ENCODE measurements at regions not wholly inside any gene's neighbourhood (a gene's known extent, or its start where the extent isn't known, plus 50 kb on each side); places are given as distances from the start of the nearest gene placed in this dataset.

- Histone ChIP-seq H3K4me1 (ENCODE audit: low read depth) (no peaks in the 10 kb centered on the region), H3K36me3 (ENCODE audit: low read depth) (no peaks in the 10 kb centered on the region), H3K9me3 (no peaks in the 10 kb centered on the region), H3K4me3 (no peak overlapping the region)
- intact Hi-C loops (cut with DNase I, micrococcal nuclease), result no loop called here
- ATAC-seq, result no peak
- DNase-seq, result no peak
- no peak for TF ChIP-seq CTCF (IDR thresholded peaks at IDR 0.05)
These were observed 98.2 kb downstream of the ZC3H11B start for GRCh38 chr1:219514728-219515127.

GRCh38 chr1:219507437-219507836 lies 105.5 kb downstream of the ZC3H11B start:
- intact Hi-C loops (cut with DNase I, micrococcal nuclease), result no loop called here
- H3K9me3 ChIP-seq, result no peaks in the 10 kb centered on the region
- ATAC-seq (no peak), DNase-seq (no peak)
- no peaks in the 10 kb centered on the region for H3K36me3 ChIP-seq (ENCODE audit: low read depth)
- TF ChIP-seq CTCF (IDR thresholded peaks at IDR 0.05), result no peak
- H3K4me1 ChIP-seq (ENCODE audit: low read depth), result no peaks in the 10 kb centered on the region
- H3K4me3 ChIP-seq, result no peak overlapping the region

GRCh38 chr1:219506936-219507335 lies 106.0 kb downstream of the ZC3H11B start:
- ATAC-seq (no peak), DNase-seq (no peak)
- Histone ChIP-seq H3K36me3 (ENCODE audit: low read depth) (no peaks in the 10 kb centered on the region), H3K4me1 (ENCODE audit: low read depth) (no peaks in the 10 kb centered on the region), H3K9me3 (no peaks in the 10 kb centered on the region), H3K4me3 (no peak overlapping the region)
- TF ChIP-seq CTCF (IDR thresholded peaks at IDR 0.05), result no peak
- intact Hi-C loops (cut with DNase I, micrococcal nuclease), result no loop called here

- no peak for ATAC-seq
- TF ChIP-seq CTCF (IDR thresholded peaks at IDR 0.05), result no peak
- Histone ChIP-seq H3K36me3 (ENCODE audit: low read depth) (no peaks in the 10 kb centered on the region), H3K4me3 (no peak overlapping the region), H3K4me1 (ENCODE audit: low read depth) (no peaks in the 10 kb centered on the region), H3K9me3 (no peaks in the 10 kb centered on the region)
- no peak for DNase-seq
- intact Hi-C loops (cut with DNase I, micrococcal nuclease), result no loop called here
These were observed 106.4 kb downstream of the ZC3H11B start for GRCh38 chr1:219506473-219506899.

- intact Hi-C loops (cut with DNase I, micrococcal nuclease), result no loop called here
- ATAC-seq (no peak), DNase-seq (no peak)
- Histone ChIP-seq H3K4me1 (ENCODE audit: low read depth) (no peaks in the 10 kb centered on the region), H3K36me3 (ENCODE audit: low read depth) (no peaks in the 10 kb centered on the region), H3K4me3 (no peak overlapping the region), H3K9me3 (no peaks in the 10 kb centered on the region)
- no peak for TF ChIP-seq CTCF (IDR thresholded peaks at IDR 0.05)
These were observed 107.0 kb downstream of the ZC3H11B start for GRCh38 chr1:219505886-219506285.

- no peak overlapping the region for H3K4me3 ChIP-seq
- DNase-seq (no peak), ATAC-seq (no peak)
- intact Hi-C loops (cut with DNase I, micrococcal nuclease), result no loop called here
- H3K9me3 ChIP-seq, result no peaks in the 10 kb centered on the region
- no peaks in the 10 kb centered on the region for H3K4me1 ChIP-seq (ENCODE audit: low read depth)
- no peaks in the 10 kb centered on the region for H3K36me3 ChIP-seq (ENCODE audit: low read depth)
- no peak for TF ChIP-seq CTCF (IDR thresholded peaks at IDR 0.05)
These were observed 109.3 kb downstream of the ZC3H11B start for GRCh38 chr1:219503604-219504003.

Measured in mucosa of descending colon (tissue), 3 donors.